ENCODE measurements at regions not wholly inside any gene's neighbourhood (a gene's known extent, or its start where the extent isn't known, plus 50 kb on each side); places are given as distances from the start of the nearest gene placed in this dataset.

- H3K4me3 ChIP-seq (ENCODE audit: low read depth in 2 of 2, low read length in 2 of 2), result no peak overlapping the region
- DNase-seq (ENCODE audit: low read depth, low spot score), result no peak
- CTCF ChIA-PET, result no interaction called here
- POLR2A ChIA-PET, result interaction anchor here (0.6 kb wide), 1 partner anchor 124 kb away, joined by 7 read pairs; no protein-coding TSS in a partner anchor
- in situ Hi-C loops (cut with HindIII; ENCODE audit: low pct_unique_long_range_greater_than_20kb, low sequenced_read_pairs) (no loop called here), intact Hi-C loops (cut with micrococcal nuclease; ENCODE audit: unreplicated experiment) (no loop called here)
- no TSS peak for BruUV-seq (replicated peaks)
- no peak overlapping the region for H3K27ac ChIP-seq (ENCODE audit: low read length)
- H3K36me3 ChIP-seq (ENCODE audit: control insufficient read depth, insufficient read depth, low read length), result no peaks in the 10 kb centered on the region
- TF ChIP-seq TCF7L2 (IDR thresholded peaks at IDR 0.05; ENCODE audit: low read depth, low read length) (no peak), POLR2AphosphoS5 (IDR thresholded peaks at IDR 0.05; ENCODE audit: low read depth, low read length) (no peak), REST (IDR thresholded peaks at IDR 0.05; ENCODE audit: insufficient read depth in 1 of 2, low read depth in 2 of 2, low read length in 1 of 2) (no peak), CTCF (IDR thresholded peaks at IDR 0.05) (no peak), SIN3A (IDR thresholded peaks at IDR 0.05; ENCODE audit: borderline replicate concordance, insufficient read depth, low read depth, low read length) (no peak)
- no peaks in the 10 kb centered on the region for H3K9me3 ChIP-seq (ENCODE audit: control insufficient read depth, insufficient read depth, low read depth, low read length)
- no peaks in the 10 kb centered on the region for H3K27me3 ChIP-seq (ENCODE audit: control insufficient read depth, insufficient read depth, low read length)
- ATAC-seq, result no peak
- H3K4me1 ChIP-seq (ENCODE audit: control insufficient read depth, insufficient read depth, low read length), result no peaks in the 10 kb centered on the region
Observed at GRCh38 chr7:149334930-149335329, 72.9 kb downstream of the ZNF783 start.

GRCh38 chr7:149348758-149349369 is 86.9 kb downstream of the ZNF783 start:
- no peak for TF ChIP-seq REST (IDR thresholded peaks at IDR 0.05; ENCODE audit: insufficient read depth in 1 of 2, low read depth in 2 of 2, low read length in 1 of 2)
- no peaks in the 10 kb centered on the region for H3K36me3 ChIP-seq (ENCODE audit: control insufficient read depth, insufficient read depth, low read length)
- ChIA-PET CTCF (no interaction called here), POLR2A (no interaction called here)
- no peaks in the 10 kb centered on the region for H3K4me1 ChIP-seq (ENCODE audit: control insufficient read depth, insufficient read depth, low read length)
- intact Hi-C loops (cut with micrococcal nuclease; ENCODE audit: unreplicated experiment), result no loop called here
- BruUV-seq (replicated peaks), result no TSS peak
- ATAC-seq (no peak), DNase-seq (ENCODE audit: low read depth, low spot score) (no peak)
- H3K4me3 ChIP-seq (ENCODE audit: low read depth in 2 of 2, low read length in 2 of 2), result no peak overlapping the region
- no peaks in the 10 kb centered on the region for H3K27me3 ChIP-seq (ENCODE audit: control insufficient read depth, insufficient read depth, low read length)
- in situ Hi-C loops (cut with HindIII; ENCODE audit: low pct_unique_long_range_greater_than_20kb, low sequenced_read_pairs), result no loop called here
- H3K9me3 ChIP-seq (ENCODE audit: control insufficient read depth, insufficient read depth, low read depth, low read length), result peaks cover 3% of the 10 kb centered on the region; the same call in 1 of the 2 replicates
- no peak overlapping the region for H3K27ac ChIP-seq (ENCODE audit: low read length)

All from Panc1 (cell line).